CD8-positive, alpha-beta memory T cell (primary cell): ENCODE measurements at regions not wholly inside any gene's neighbourhood (a gene's known extent, or its start where the extent isn't known, plus 50 kb on each side); places are given as distances from the start of the nearest gene placed in this dataset.

Source experiments
- CTCF ChIA-PET: fragments of 350-600 bp; sonication (Branson Sonifier 250); formaldehyde crosslinking; loops from one replicate; lab custom pipeline; 2021; ENCODE audit warnings: antibody characterized with exemption; lab: Charles Lee
- POLR2A ChIA-PET: fragments of 350-600 bp; sonication (Branson Sonifier 250); formaldehyde crosslinking; loops from one replicate; lab custom pipeline; 2021; ENCODE audit warnings: antibody characterized with exemption; lab: Charles Lee
- DNase-seq, 5 donors: peaks; one replicate each; pipeline versions ENCODE4 v3.0.0 to v3.0.0-alpha.2; 2020 to 2022; ENCODE audit warnings: mixed read lengths in 1 of 5
- H3K27ac ChIP-seq: one replicate; pipeline ENCODE4 v1.7.0; 2013; ENCODE audit warnings: low read depth, mild to moderate bottlenecking, low read length, moderate library complexity
- H3K27me3 ChIP-seq: 2 replicates; pipeline ENCODE4 v1.7.0; 2013; ENCODE audit warnings: low read length, mild to moderate bottlenecking; ENCODE audit not compliant: insufficient read depth, poor library complexity, severe bottlenecking
- H3K36me3 ChIP-seq: 2 replicates; pipeline ENCODE4 v1.7.0; 2013; ENCODE audit warnings: mild to moderate bottlenecking, low read length, moderate library complexity; ENCODE audit not compliant: insufficient read depth
- H3K4me1 ChIP-seq: 2 replicates; pipeline ENCODE4 v1.7.0; 2013; ENCODE audit warnings: mild to moderate bottlenecking, low read length, moderate library complexity; ENCODE audit not compliant: insufficient read depth
- H3K4me3 ChIP-seq: 2 replicates; pipeline ENCODE4 v1.7.0; 2013; ENCODE audit warnings: mild to moderate bottlenecking, low read length
- H3K9me3 ChIP-seq: 2 replicates; pipeline ENCODE4 v1.7.0; 2013; ENCODE audit warnings: mild to moderate bottlenecking, low read length
- H3K27ac Mint-ChIP-seq, 8 donors: one replicate each; pipeline ENCODE4 v1.8.0; 2020 to 2021; ENCODE audit warnings: mixed read lengths in 8 of 8, mild to moderate bottlenecking in 6 of 8, inconsistent platforms in 3 of 8, moderate library complexity in 3 of 8
- H3K27me3 Mint-ChIP-seq, 2 donors: one replicate each; pipeline ENCODE4 v1.8.0; 2020 to 2021; ENCODE audit warnings: mixed read lengths in 2 of 2, mild to moderate bottlenecking in 1 of 2, moderate library complexity in 1 of 2
- H3K36me3 Mint-ChIP-seq, 3 donors: one replicate each; pipeline ENCODE4 v1.8.0; 2020 to 2021; ENCODE audit warnings: mixed read lengths in 3 of 3, inconsistent platforms in 1 of 3, mild to moderate bottlenecking in 1 of 3
- H3K4me1 Mint-ChIP-seq, 3 donors: one replicate each; pipeline ENCODE4 v1.8.0; 2020 to 2021; ENCODE audit warnings: mixed read lengths in 3 of 3, inconsistent platforms in 1 of 3, mild to moderate bottlenecking in 1 of 3
- H3K4me3 Mint-ChIP-seq, 7 donors: one replicate each; pipeline ENCODE4 v1.8.0; 2020 to 2021; ENCODE audit warnings: mixed read lengths in 7 of 7, mild to moderate bottlenecking in 6 of 7, moderate library complexity in 4 of 7, inconsistent platforms in 2 of 7
- H3K9me3 Mint-ChIP-seq, 5 donors: one replicate each; pipeline ENCODE4 v1.8.0; 2020 to 2022; ENCODE audit warnings: mixed read lengths in 5 of 5, mild to moderate bottlenecking in 3 of 5, moderate library complexity in 2 of 5, inconsistent platforms in 1 of 5

DNA sequence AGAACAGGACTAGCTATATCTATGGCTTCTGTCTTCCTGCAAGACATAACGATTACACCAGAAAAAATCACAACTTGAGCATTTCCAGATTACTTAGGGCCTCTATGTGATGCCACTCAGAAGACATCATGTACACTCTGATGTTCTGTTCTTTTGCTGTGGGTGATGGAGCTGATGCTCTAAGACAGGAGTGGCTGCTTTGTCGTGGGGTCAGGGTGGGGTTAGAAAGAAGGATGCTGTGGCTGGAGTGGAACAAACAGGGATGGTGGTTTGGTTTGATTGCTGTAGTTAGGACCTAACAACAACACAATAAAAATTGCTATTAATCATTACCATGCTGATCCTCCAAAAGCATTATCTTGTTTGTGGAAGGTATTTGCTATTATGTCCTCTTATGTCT lies 120.3 kb upstream of the ARHGAP20 start:
- Histone ChIP-seq H3K9me3 (no peaks in the 10 kb centered on the region), H3K36me3 (no peaks in the 10 kb centered on the region), H3K27ac (no peak overlapping the region), H3K27me3 (no peaks in the 10 kb centered on the region), H3K4me3 (no peak overlapping the region), H3K4me1 (no peaks in the 10 kb centered on the region)
- H3K4me3 Mint-ChIP-seq = no peak overlapping the region
- no peaks in the 10 kb centered on the region for H3K4me1 Mint-ChIP-seq
- no peak for DNase-seq
- CTCF ChIA-PET = no interaction called here
- no peaks in the 10 kb centered on the region for H3K9me3 Mint-ChIP-seq
- H3K27ac Mint-ChIP-seq = no peak overlapping the region
- POLR2A ChIA-PET = no interaction called here
- peaks cover 3% of the 10 kb centered on the region in 2 donors for H3K27me3 Mint-ChIP-seq
- no peaks in the 10 kb centered on the region for H3K36me3 Mint-ChIP-seq

GRCh38 chr11:110832080-110832479 lies 119.8 kb upstream of the ARHGAP20 start:
- no peaks in the 10 kb centered on the region for H3K4me1 Mint-ChIP-seq
- no peaks in the 10 kb centered on the region for H3K9me3 ChIP-seq
- H3K4me1 ChIP-seq = no peaks in the 10 kb centered on the region
- ChIA-PET POLR2A (no interaction called here), CTCF (no interaction called here)
- H3K36me3 ChIP-seq = no peaks in the 10 kb centered on the region
- no peaks in the 10 kb centered on the region for H3K9me3 Mint-ChIP-seq
- H3K27ac Mint-ChIP-seq = no peak overlapping the region
- peaks cover 3% of the 10 kb centered on the region in 2 donors for H3K27me3 Mint-ChIP-seq
- DNase-seq = no peak
- H3K4me3 ChIP-seq = no peak overlapping the region
- no peak overlapping the region for H3K4me3 Mint-ChIP-seq
- H3K27me3 ChIP-seq = no peaks in the 10 kb centered on the region
- H3K27ac ChIP-seq = no peak overlapping the region
- H3K36me3 Mint-ChIP-seq = no peaks in the 10 kb centered on the region

- Histone ChIP-seq H3K27me3 (no peaks in the 10 kb centered on the region), H3K4me3 (no peak overlapping the region), H3K9me3 (no peaks in the 10 kb centered on the region), H3K27ac (no peak overlapping the region), H3K36me3 (no peaks in the 10 kb centered on the region), H3K4me1 (no peaks in the 10 kb centered on the region)
- H3K27me3 Mint-ChIP-seq = peaks cover 3% of the 10 kb centered on the region in 2 donors
- ChIA-PET CTCF (no interaction called here), POLR2A (no interaction called here)
- H3K4me3 Mint-ChIP-seq = peak overlapping the region in 1 of 7 donors; percentile 48
- peak overlapping the region in 1 of 8 donors; percentile 35 for H3K27ac Mint-ChIP-seq
- DNase-seq = no peak
- no peaks in the 10 kb centered on the region for H3K36me3 Mint-ChIP-seq
- H3K9me3 Mint-ChIP-seq = no peaks in the 10 kb centered on the region
- H3K4me1 Mint-ChIP-seq = no peaks in the 10 kb centered on the region
These were observed 118.5 kb upstream of the ARHGAP20 start for GRCh38 chr11:110830747-110831146.

DNA sequence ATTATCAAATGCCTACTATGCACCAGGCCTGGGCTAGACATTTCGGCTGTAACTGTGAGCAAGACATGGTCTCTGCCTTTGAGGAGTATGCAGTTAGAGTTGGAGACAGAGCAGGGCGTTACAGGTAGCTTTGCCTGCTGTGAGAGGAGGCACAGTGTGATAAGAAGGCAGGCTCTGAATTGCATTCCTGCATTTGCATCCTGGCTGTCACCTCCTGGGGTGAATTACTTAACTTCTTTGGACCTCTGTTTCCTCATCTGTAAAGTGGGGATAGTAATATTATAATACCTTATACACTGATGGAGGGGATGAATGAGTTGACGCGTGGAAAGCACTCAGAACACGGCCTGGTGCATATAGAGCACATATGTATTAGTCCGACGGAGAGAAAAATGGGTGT lies 118.1 kb upstream of the ARHGAP20 start:
- H3K4me1 ChIP-seq = no peaks in the 10 kb centered on the region
- DNase-seq = no peak
- H3K27ac Mint-ChIP-seq = no peak overlapping the region
- CTCF ChIA-PET = no interaction called here
- peaks cover 3% of the 10 kb centered on the region in 2 donors for H3K27me3 Mint-ChIP-seq
- POLR2A ChIA-PET = no interaction called here
- no peak overlapping the region for H3K4me3 Mint-ChIP-seq
- no peaks in the 10 kb centered on the region for H3K36me3 Mint-ChIP-seq
- no peak overlapping the region for H3K27ac ChIP-seq
- H3K36me3 ChIP-seq = no peaks in the 10 kb centered on the region
- H3K9me3 ChIP-seq = no peaks in the 10 kb centered on the region
- no peaks in the 10 kb centered on the region for H3K27me3 ChIP-seq
- H3K4me1 Mint-ChIP-seq = no peaks in the 10 kb centered on the region
- H3K4me3 ChIP-seq = no peak overlapping the region
- H3K9me3 Mint-ChIP-seq = no peaks in the 10 kb centered on the region

- CTCF ChIA-PET = no interaction called here
- no peaks in the 10 kb centered on the region for H3K4me1 ChIP-seq
- Mint-ChIP-seq H3K4me1 (no peaks in the 10 kb centered on the region), H3K27ac (no peak overlapping the region), H3K9me3 (no peaks in the 10 kb centered on the region), H3K4me3 (no peak overlapping the region), H3K36me3 (no peaks in the 10 kb centered on the region), H3K27me3 (peaks cover 3% of the 10 kb centered on the region in 2 donors)
- no peaks in the 10 kb centered on the region for H3K27me3 ChIP-seq
- no peak overlapping the region for H3K27ac ChIP-seq
- H3K9me3 ChIP-seq = no peaks in the 10 kb centered on the region
- H3K36me3 ChIP-seq = no peaks in the 10 kb centered on the region
- DNase-seq = no peak
- POLR2A ChIA-PET = no interaction called here
- H3K4me3 ChIP-seq = no peak overlapping the region
These were observed 117.6 kb upstream of the ARHGAP20 start for GRCh38 chr11:110829873-110830272.

- Mint-ChIP-seq H3K4me3 (no peak overlapping the region), H3K4me1 (no peaks in the 10 kb centered on the region), H3K9me3 (no peaks in the 10 kb centered on the region), H3K27me3 (peaks cover 3% of the 10 kb centered on the region in 2 donors), H3K27ac (no peak overlapping the region), H3K36me3 (no peaks in the 10 kb centered on the region)
- POLR2A ChIA-PET = no interaction called here
- Histone ChIP-seq H3K4me3 (no peak overlapping the region), H3K4me1 (no peaks in the 10 kb centered on the region), H3K27ac (no peak overlapping the region), H3K9me3 (no peaks in the 10 kb centered on the region), H3K27me3 (no peaks in the 10 kb centered on the region), H3K36me3 (no peaks in the 10 kb centered on the region)
- DNase-seq = no peak
- CTCF ChIA-PET = interaction anchor here (1.0 kb wide), 1 partner anchor 9 kb away, joined by 3 read pairs; no protein-coding TSS in a partner anchor
These were observed 115.8 kb upstream of the ARHGAP20 start for GRCh38 chr11:110828086-110828485.

DNA sequence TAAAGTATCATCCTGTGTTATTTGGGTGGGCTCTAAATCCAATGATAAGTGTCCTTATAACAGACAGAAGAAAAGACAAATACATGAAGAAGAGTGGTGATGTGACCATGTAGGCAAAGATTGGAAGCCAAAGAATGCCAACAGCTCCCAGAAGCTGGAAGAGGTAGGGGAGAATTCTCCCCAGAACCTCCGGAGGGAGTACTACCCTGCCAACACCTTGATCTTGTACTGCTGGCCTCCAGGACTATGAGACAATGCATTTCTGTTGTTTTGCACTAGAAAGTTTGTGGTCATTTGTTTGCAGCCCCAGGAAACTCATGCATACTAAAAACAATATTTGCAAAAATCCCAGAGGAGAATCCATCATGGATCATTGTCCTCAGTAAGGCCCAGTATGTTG lies 115.0 kb upstream of the ARHGAP20 start:
- H3K4me3 Mint-ChIP-seq = no peak overlapping the region
- no peak overlapping the region for H3K27ac ChIP-seq
- DNase-seq = no peak
- H3K4me1 ChIP-seq = no peaks in the 10 kb centered on the region
- no peaks in the 10 kb centered on the region for H3K36me3 ChIP-seq
- CTCF ChIA-PET = no interaction called here
- H3K4me3 ChIP-seq = no peak overlapping the region
- H3K9me3 ChIP-seq = no peaks in the 10 kb centered on the region
- peaks cover 0 to 3% of the 10 kb centered on the region in 2 donors for H3K27me3 Mint-ChIP-seq
- H3K36me3 Mint-ChIP-seq = no peaks in the 10 kb centered on the region
- POLR2A ChIA-PET = no interaction called here
- H3K27ac Mint-ChIP-seq = no peak overlapping the region
- no peaks in the 10 kb centered on the region for H3K4me1 Mint-ChIP-seq
- H3K9me3 Mint-ChIP-seq = no peaks in the 10 kb centered on the region
- no peaks in the 10 kb centered on the region for H3K27me3 ChIP-seq

DNA sequence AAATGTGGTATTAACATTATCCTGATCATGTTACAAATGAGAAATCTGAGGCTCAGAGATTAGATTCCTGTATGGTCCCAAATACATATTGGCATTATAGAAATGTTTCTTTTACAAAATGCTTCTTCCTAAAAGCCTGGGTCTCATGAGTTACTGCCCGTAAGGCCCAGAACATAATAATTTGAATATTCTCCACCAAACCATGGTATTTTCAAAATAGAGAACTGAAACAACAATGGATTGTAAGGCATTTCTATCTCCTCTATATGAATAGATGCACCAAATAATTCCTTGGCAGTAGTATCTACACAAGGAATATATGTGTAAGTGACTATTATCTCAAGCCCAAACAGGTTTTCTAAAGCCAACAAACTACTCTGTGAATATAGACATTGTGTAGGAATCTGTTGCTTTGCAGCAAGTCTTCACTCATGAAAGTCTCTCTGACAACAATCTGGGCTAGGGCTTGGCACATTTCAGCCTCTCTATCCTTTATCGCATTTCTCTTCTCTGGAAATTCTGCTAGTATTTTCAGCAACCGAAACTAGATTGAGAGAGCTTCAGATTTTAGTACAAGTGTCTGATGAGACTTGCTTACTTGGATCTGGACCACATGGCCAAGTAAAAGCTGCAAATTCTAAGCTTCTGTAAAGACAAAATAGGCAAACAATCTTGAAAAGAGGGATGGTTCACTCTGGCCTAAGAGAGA lies 112.8 kb upstream of the ARHGAP20 start:
- H3K9me3 ChIP-seq = no peaks in the 10 kb centered on the region
- no peaks in the 10 kb centered on the region for H3K4me1 ChIP-seq
- POLR2A ChIA-PET = no interaction called here
- Mint-ChIP-seq H3K27me3 (peaks cover under 1 to 5% of the 10 kb centered on the region in 2 donors), H3K27ac (no peak overlapping the region), H3K4me1 (no peaks in the 10 kb centered on the region), H3K36me3 (no peaks in the 10 kb centered on the region), H3K9me3 (no peaks in the 10 kb centered on the region), H3K4me3 (no peak overlapping the region)
- no peak overlapping the region for H3K27ac ChIP-seq
- CTCF ChIA-PET = no interaction called here
- no peak overlapping the region for H3K4me3 ChIP-seq
- no peaks in the 10 kb centered on the region for H3K36me3 ChIP-seq
- no peaks in the 10 kb centered on the region for H3K27me3 ChIP-seq
- DNase-seq = no peak
